Transverse colon (tissue), 4 donors: ENCODE measurements at regions not wholly inside any gene's neighbourhood (a gene's known extent, or its start where the extent isn't known, plus 50 kb on each side); places are given as distances from the start of the nearest gene placed in this dataset.

Source experiments
- DNase-seq: peaks from one replicate; pipeline ENCODE4 v3.0.0-alpha.2; 2019
- H3K27ac ChIP-seq, 4 donors: fragments of 200-600 bp; sonication (generic); 2 replicates each; pipeline ENCODE4 v1.5.1; 2016 to 2018; ENCODE audit warnings: inconsistent platforms in 4 of 4
- H3K27me3 ChIP-seq: fragments of 200-600 bp; sonication (generic); 2 replicates; pipeline ENCODE4 v1.5.1; 2017; ENCODE audit warnings: inconsistent platforms
- H3K36me3 ChIP-seq, 4 donors: fragments of 200-600 bp; sonication (generic); 2 replicates each; pipeline ENCODE4 v1.5.1; 2017 to 2019; ENCODE audit warnings: inconsistent platforms in 4 of 4
- H3K4me1 ChIP-seq, 4 donors: fragments of 200-600 bp; sonication (generic); 2 replicates each; pipeline ENCODE4 v1.5.1; 2017 to 2020; ENCODE audit warnings: inconsistent platforms in 4 of 4
- H3K4me3 ChIP-seq, 4 donors: fragments of 200-600 bp; sonication (generic); 1 replicate in 1 of 4; 2 replicates in 3 of 4; pipeline versions ENCODE4 v1.5.1 to v1.6.1; 2017 to 2019; ENCODE audit warnings: inconsistent platforms in 4 of 4
- H3K9me3 ChIP-seq, 2 donors: fragments of 200-600 bp; sonication (generic); 2 replicates each; pipeline ENCODE4 v1.5.1; 2017 to 2019; ENCODE audit warnings: inconsistent platforms in 2 of 2
- CTCF ChIP-seq, 5 experiments: fragments of 200-600 bp in 3 of 5; fragments of 450-650 bp in 2 of 5; sonication (generic) in 3 of 5; IDR thresholded peaks; 1 replicate in 2 of 5; 2 replicates in 3 of 5; pipeline ENCODE4 v1.5.1; 2016 to 2017; ENCODE audit warnings: antibody characterized with exemption in 5 of 5, inconsistent platforms in 3 of 5, mild to moderate bottlenecking in 2 of 5, moderate library complexity in 1 of 5
- EP300 ChIP-seq: sonication (generic); formaldehyde crosslinking; IDR thresholded peaks from one replicate; pipeline ENCODE4 v1.6.1; 2017; ENCODE audit warnings: antibody characterized with exemption, low read depth
- POLR2A ChIP-seq: fragments of 450-650 bp; IDR thresholded peaks from one replicate; pipeline ENCODE4 v1.6.1; 2016; ENCODE audit warnings: antibody characterized with exemption, mild to moderate bottlenecking, moderate library complexity
- POLR2AphosphoS5 ChIP-seq, 3 donors: sonication (generic); formaldehyde crosslinking; IDR thresholded peaks; one replicate each; pipeline ENCODE4 v1.6.1; 2016; ENCODE audit warnings: antibody characterized with exemption in 3 of 3
- WGBS, 2 donors: methylation state at CpG; one replicate each; pipeline ENCODE4 v1.1.5; 2018; ENCODE audit warnings: low coverage in 1 of 2; 5-methylcytosine and 5-hydroxymethylcytosine counted together
- in situ Hi-C, 4 donors: fragments of 200-750 bp; cut with MboI; loops; one replicate each; pipeline versions ENCODE4 v1.15.0 to v1.15.1; 2017; ENCODE audit warnings: low sequenced_read_pairs in 3 of 4, low pct_ligation_motif_present in 1 of 4, low pct_unique_long_range_greater_than_20kb in 1 of 4
- intact Hi-C: fragments of 100-400 bp; cut with DNase I; formaldehyde crosslinking; loops from one replicate; pipeline ENCODE4 v1.15.1; 2023; ENCODE audit warnings: low total_unique reads

GRCh38 chr2:22947741-22948140, 437.2 kb upstream of the KLHL29 start:
- in situ Hi-C loops: no loop called here
- H3K27me3 ChIP-seq: no peaks in the 10 kb centered on the region
- TF ChIP-seq CTCF (IDR thresholded peaks at IDR 0.05) (no peak), POLR2AphosphoS5 (IDR thresholded peaks at IDR 0.05) (no peak), EP300 (no peak), POLR2A (no peak)
- H3K4me3 ChIP-seq: no peak overlapping the region
- 86 to 100% methylated on average over 2 to 4 of the region's 4 CpGs for WGBS, 2 donors
- DNase-seq: no peak
- no peak overlapping the region for H3K27ac ChIP-seq
- intact Hi-C loops: no loop called here
- no peaks in the 10 kb centered on the region for H3K4me1 ChIP-seq
- no peaks in the 10 kb centered on the region for H3K36me3 ChIP-seq
- H3K9me3 ChIP-seq: no peaks in the 10 kb centered on the region

GRCh38 chr2:22950431-22950830, 434.5 kb upstream of the KLHL29 start:
- Histone ChIP-seq H3K36me3 (no peaks in the 10 kb centered on the region), H3K4me3 (no peak overlapping the region), H3K27me3 (no peaks in the 10 kb centered on the region), H3K4me1 (no peaks in the 10 kb centered on the region), H3K27ac (no peak overlapping the region), H3K9me3 (no peaks in the 10 kb centered on the region)
- DNase-seq: no peak
- 58% methylated on average over 2 of the region's 2 CpGs; no CpG with 5 or more reads in 1 of the 2 donors for WGBS, 2 donors
- intact Hi-C loops (no loop called here), in situ Hi-C loops (no loop called here)
- TF ChIP-seq POLR2A (no peak), POLR2AphosphoS5 (IDR thresholded peaks at IDR 0.05) (no peak)

GRCh38 chr2:22952656-22953225, 432.2 kb upstream of the KLHL29 start:
- Histone ChIP-seq H3K4me3 (no peak overlapping the region), H3K4me1 (no peaks in the 10 kb centered on the region), H3K27ac (no peak overlapping the region), H3K9me3 (no peaks in the 10 kb centered on the region), H3K36me3 (no peaks in the 10 kb centered on the region), H3K27me3 (no peaks in the 10 kb centered on the region)
- intact Hi-C loops: no loop called here
- DNase-seq: no peak
- in situ Hi-C loops: no loop called here
- TF ChIP-seq POLR2A (no peak), POLR2AphosphoS5 (IDR thresholded peaks at IDR 0.05) (no peak), CTCF (IDR thresholded peaks at IDR 0.05) (no peak), EP300 (no peak)
- 92 to 95% methylated on average over 6 of the region's 6 CpGs for WGBS, 2 donors

- in situ Hi-C loops: no loop called here
- H3K27me3 ChIP-seq: no peaks in the 10 kb centered on the region
- WGBS, 2 donors: 72% methylated on average over 5 of the region's 5 CpGs; no CpG with 5 or more reads in 1 of the 2 donors
- no peaks in the 10 kb centered on the region for H3K36me3 ChIP-seq
- no peak overlapping the region for H3K27ac ChIP-seq
- TF ChIP-seq POLR2A (no peak), EP300 (no peak), POLR2AphosphoS5 (IDR thresholded peaks at IDR 0.05) (no peak), CTCF (IDR thresholded peaks at IDR 0.05) (no peak)
- H3K9me3 ChIP-seq: no peaks in the 10 kb centered on the region
- no peaks in the 10 kb centered on the region for H3K4me1 ChIP-seq
- intact Hi-C loops: no loop called here
- no peak overlapping the region for H3K4me3 ChIP-seq
- no peak for DNase-seq
Observed at GRCh38 chr2:22957446-22957845, 427.5 kb upstream of the KLHL29 start.

GRCh38 chr2:22958308-22958707, 426.7 kb upstream of the KLHL29 start:
- H3K36me3 ChIP-seq: no peaks in the 10 kb centered on the region
- no peak for TF ChIP-seq POLR2A
- H3K4me1 ChIP-seq: no peaks in the 10 kb centered on the region
- WGBS, 2 donors: 67 to 79% methylated on average over 1 to 4 of the region's 4 CpGs
- no peaks in the 10 kb centered on the region for H3K27me3 ChIP-seq
- in situ Hi-C loops: no loop called here
- no peaks in the 10 kb centered on the region for H3K9me3 ChIP-seq
- no peak for DNase-seq
- intact Hi-C loops: no loop called here
- no peak overlapping the region for H3K4me3 ChIP-seq
- no peak overlapping the region for H3K27ac ChIP-seq
